ENCODE measurements at regions not wholly inside any gene's neighbourhood (a gene's known extent, or its start where the extent isn't known, plus 50 kb on each side); places are given as distances from the start of the nearest gene placed in this dataset.
A peak's percentile ranks its signal among the peaks of the same experiment; 100 is the strongest.

DNA sequence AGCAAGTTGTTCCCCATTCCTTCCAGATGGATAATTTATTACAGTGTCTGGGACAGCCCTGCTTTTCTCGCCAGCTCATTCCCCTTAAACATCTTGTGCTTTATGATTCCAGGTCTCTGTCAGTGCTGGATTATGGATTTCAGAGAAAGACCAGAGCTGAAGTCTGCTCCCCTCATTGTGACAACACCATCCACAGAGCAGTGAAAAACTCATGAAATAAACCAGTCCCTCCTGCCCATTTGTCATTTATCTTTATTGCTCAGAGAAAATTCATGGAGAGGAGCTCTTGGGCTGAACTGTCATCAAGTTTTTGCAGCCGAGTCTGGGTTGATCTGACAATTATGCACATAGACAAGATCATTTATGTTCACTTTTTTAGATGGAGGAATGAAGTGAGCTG is 92.7 kb upstream of the GPR12 start:
- no peak for TF ChIP-seq POLR2A (IDR thresholded peaks at IDR 0.05)
- TF ChIP-seq, protein P1, sequence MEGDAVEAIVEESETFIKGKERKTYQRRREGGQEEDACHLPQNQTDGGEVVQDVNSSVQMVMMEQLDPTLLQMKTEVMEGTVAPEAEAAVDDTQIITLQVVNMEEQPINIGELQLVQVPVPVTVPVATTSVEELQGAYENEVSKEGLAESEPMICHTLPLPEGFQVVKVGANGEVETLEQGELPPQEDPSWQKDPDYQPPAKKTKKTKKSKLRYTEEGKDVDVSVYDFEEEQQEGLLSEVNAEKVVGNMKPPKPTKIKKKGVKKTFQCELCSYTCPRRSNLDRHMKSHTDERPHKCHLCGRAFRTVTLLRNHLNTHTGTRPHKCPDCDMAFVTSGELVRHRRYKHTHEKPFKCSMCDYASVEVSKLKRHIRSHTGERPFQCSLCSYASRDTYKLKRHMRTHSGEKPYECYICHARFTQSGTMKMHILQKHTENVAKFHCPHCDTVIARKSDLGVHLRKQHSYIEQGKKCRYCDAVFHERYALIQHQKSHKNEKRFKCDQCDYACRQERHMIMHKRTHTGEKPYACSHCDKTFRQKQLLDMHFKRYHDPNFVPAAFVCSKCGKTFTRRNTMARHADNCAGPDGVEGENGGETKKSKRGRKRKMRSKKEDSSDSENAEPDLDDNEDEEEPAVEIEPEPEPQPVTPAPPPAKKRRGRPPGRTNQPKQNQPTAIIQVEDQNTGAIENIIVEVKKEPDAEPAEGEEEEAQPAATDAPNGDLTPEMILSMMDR (IDR thresholded peaks at IDR 0.05): no peak
- TF ChIP-seq EP300 (IDR thresholded peaks at IDR 0.05; ENCODE audit: low read depth): no peak
- TF ChIP-seq POLR2AphosphoS5 (IDR thresholded peaks at IDR 0.05): peak in 2 of 3 donors; percentile 54 to 76

Measured in transverse colon (tissue), 4 donors.